Ishikawa (cell line): ENCODE measurements at regions not wholly inside any gene's neighbourhood (a gene's known extent, or its start where the extent isn't known, plus 50 kb on each side); places are given as distances from the start of the nearest gene placed in this dataset.

Experiments
- CEBPB ChIP-seq: IDR thresholded peaks from 2 replicates; pipeline ENCODE4 v1.6.1; 2012
- CREB1 ChIP-seq: IDR thresholded peaks from 2 replicates; pipeline ENCODE4 v1.6.1; 2012; ENCODE audit warnings: low read depth
- EGR1 ChIP-seq: IDR thresholded peaks from 2 replicates; pipeline ENCODE4 v1.6.1; 2012
- EP300 ChIP-seq: IDR thresholded peaks from 2 replicates; pipeline ENCODE4 v1.6.1; 2012; ENCODE audit warnings: borderline replicate concordance
- FOXM1 ChIP-seq: IDR thresholded peaks from 2 replicates; pipeline ENCODE4 v1.6.1; 2012; ENCODE audit warnings: low read depth, borderline replicate concordance
- NFIC ChIP-seq: IDR thresholded peaks from 2 replicates; pipeline ENCODE4 v1.6.1; 2012
- RAD21 ChIP-seq: IDR thresholded peaks from 2 replicates; pipeline ENCODE4 v1.6.1; 2012; ENCODE audit warnings: low read depth
- REST ChIP-seq: IDR thresholded peaks from 2 replicates; pipeline ENCODE4 v1.6.1; 2012; ENCODE audit warnings: low read depth, mild to moderate bottlenecking
- TAF1 ChIP-seq: IDR thresholded peaks from 2 replicates; pipeline ENCODE4 v1.6.1; 2012; ENCODE audit warnings: low read depth, mild to moderate bottlenecking
- USF1 ChIP-seq: IDR thresholded peaks from 2 replicates; pipeline ENCODE4 v1.6.1; 2012
- YY1 ChIP-seq: IDR thresholded peaks from 2 replicates; pipeline ENCODE4 v1.6.1; 2012; ENCODE audit warnings: low read depth
- ZBTB7A ChIP-seq: IDR thresholded peaks from 2 replicates; pipeline ENCODE4 v1.6.1; 2012; ENCODE audit warnings: low read depth
- TF ChIP-seq, protein P1 (sequence below): IDR thresholded peaks from 2 replicates; pipeline ENCODE4 v1.6.1; 2012

DNA sequence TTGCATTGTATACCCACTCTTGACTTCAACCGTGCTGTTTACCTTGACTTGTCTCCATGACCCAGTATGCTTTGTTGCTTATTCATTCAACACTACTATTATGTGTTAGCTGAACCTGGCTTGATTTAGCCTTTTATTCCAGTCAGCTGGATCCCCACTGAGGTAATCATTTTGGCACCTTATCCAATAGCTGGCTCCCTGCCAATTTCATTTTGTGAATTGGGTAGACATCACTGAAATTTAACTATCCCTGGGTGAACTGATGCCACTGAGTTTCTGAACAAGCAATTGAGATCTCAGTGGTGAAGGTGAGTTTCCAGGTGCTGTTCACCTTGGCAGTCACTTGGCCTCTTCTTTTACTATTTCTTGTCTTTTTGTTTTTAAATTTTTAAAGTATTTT is 584.3 kb downstream of the ADCYAP1 start:
- no peak for TF ChIP-seq EP300
- no peak for TF ChIP-seq FOXM1
- TF ChIP-seq YY1 = no peak
- TF ChIP-seq CEBPB = no peak
- TF ChIP-seq CREB1 = no peak
- no peak for TF ChIP-seq EGR1
- TF ChIP-seq RAD21 = no peak
- no peak for TF ChIP-seq REST
- TF ChIP-seq TAF1 = no peak
- TF ChIP-seq, protein P1, sequence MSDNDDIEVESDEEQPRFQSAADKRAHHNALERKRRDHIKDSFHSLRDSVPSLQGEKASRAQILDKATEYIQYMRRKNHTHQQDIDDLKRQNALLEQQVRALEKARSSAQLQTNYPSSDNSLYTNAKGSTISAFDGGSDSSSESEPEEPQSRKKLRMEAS = no peak
- TF ChIP-seq NFIC = no peak
- TF ChIP-seq USF1 = no peak
- no peak for TF ChIP-seq ZBTB7A
